ENCODE measurements at regions not wholly inside any gene's neighbourhood (a gene's known extent, or its start where the extent isn't known, plus 50 kb on each side); places are given as distances from the start of the nearest gene placed in this dataset.

DNA sequence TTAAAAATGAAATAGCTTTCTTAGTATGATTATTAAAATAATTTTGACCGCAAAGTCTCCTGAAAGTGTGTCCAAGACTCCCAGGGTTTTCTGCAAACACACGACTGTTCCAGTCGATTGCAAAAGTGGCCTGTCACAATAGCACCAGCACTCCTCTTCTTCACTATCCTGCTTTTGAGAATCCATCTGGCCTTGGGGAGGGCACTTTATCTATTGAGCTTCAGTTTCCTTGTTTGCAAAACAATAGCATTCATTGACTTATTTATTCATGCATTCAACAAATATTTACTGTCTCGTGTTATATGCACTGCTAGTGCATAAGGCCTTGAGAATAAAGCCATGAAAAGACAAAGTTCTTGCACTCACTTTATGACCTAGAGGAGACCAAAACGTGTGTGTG lies 96.2 kb upstream of the NTM start:
- H3K4me3 ChIP-seq (ENCODE audit: low read depth, low read length): no peak overlapping the region
- DNase-seq (ENCODE audit: low read depth): no peak

DNA sequence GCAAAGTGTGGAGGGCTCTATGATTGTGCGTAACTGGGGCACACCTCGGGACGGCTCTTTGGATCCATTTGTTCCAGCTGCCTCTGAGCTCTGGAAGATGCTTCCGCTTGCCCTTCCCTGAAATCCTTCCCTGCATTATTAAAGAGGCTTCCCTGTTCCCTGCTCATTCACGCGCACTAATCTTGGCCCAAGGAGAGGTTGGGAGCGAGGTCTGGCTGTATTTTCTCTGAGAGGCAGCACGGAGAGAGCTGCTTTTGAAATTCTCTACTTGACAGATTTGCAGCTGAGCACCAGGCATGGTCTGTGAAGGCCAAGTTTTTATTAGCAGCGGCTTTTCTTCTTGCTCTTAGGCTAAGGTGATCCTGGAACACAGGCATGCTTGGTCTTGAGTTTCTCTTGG lies 94.8 kb upstream of the NTM start:
- no peak for DNase-seq (ENCODE audit: low read depth)
- H3K4me3 ChIP-seq (ENCODE audit: low read depth, low read length): no peak overlapping the region

DNA sequence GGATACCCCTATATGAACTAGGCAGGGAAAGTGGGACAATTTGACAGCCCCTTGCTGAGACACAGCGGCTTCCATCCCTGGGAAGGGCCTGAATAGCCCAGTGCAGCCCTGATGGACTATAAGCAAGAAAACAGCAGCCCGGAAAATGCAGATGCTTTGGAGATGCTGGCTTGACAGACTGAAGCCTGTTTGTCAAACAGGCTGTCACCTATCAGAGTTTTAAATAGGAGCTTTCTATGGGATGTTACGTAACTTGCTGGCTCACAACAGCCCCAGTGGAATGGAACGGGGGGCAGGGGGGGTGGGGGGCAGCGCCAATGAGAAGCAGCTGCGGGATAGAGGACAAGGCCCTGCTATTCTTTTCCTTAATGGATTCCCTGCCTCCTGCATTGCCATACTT lies 91.9 kb upstream of the NTM start:
- no peak for DNase-seq (ENCODE audit: low read depth)
- no peak overlapping the region for H3K4me3 ChIP-seq (ENCODE audit: low read depth, low read length)

GRCh38 chr11:131279654-131280384 lies 90.6 kb upstream of the NTM start:
- DNase-seq (ENCODE audit: low read depth): no peak
- H3K4me3 ChIP-seq (ENCODE audit: low read depth, low read length): no peak overlapping the region

DNA sequence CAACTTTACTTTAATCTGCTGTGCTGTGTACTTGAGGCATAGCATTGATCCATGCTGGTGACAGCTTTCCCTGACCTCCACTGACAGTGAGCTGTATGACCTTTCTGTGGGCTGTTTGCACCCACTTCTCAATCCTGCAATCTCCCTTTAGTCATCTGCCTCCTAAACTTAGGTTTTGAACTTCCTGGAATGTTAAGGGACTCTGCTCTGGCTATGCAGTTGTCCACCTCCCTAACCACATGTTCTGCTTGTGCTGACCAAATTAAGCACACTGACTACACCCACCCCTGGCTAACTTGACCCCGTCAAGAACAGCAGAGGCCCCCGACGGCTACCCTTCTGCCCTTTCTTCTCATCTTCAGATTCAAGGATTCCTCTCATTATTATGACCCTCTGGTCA lies 89.1 kb upstream of the NTM start:
- no peak overlapping the region for H3K4me3 ChIP-seq (ENCODE audit: low read depth, low read length)
- no peak for DNase-seq (ENCODE audit: low read depth)

DNA sequence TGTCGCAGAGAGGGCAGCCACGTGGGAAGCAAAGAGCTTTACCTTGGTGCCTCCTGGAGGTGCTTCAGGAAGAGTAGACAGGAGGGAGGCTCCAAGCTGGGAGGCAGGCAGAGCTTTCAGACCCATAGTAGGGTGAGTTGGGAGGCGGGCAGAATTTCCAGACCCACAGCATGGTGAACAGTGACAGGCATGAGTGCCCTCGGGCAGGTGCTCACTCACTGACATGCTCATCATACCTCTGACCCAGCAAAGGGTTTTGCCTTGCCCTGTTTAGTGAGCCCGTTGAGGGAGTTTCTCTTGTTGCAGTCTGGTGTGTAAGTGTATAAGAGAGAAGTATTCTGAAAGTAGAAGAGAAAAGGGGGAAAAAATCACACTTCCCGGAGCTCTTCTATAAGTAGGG lies 86.4 kb upstream of the NTM start:
- no peak for DNase-seq (ENCODE audit: low read depth)

DNA sequence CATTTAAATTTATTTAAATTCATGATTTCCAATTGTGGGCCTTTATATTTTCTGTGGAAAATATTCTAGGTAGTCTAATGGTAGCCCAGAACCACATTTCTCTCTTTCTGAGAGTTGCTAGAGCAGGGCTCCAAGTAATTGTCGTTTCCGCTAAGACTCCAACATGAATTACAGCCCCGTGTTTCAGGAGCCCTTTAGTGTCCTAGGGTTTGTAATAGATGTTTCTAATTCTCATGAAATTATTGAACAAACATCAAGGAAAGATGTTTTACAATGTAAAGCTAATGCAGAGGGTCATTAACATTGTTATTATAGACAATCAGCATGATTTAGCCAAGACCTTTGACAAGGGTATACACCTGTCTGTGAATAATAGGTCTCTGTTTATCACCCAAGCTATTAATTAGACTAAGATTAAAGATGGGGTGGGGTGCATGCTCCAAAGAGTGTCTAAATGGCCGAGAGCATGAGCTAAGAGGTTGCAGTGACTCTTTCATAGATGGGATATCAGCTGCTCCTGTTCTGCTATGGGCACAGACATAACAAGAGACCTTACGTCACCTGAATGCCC lies 81.8 kb upstream of the NTM start:
- DNase-seq (ENCODE audit: low read depth): no peak
- H3K4me3 ChIP-seq (ENCODE audit: low read depth, low read length): no peak overlapping the region

More for the DNA sequence above, 86.4 kb upstream of the NTM start:
- no peak overlapping the region for H3K4me3 ChIP-seq (ENCODE audit: low read depth, low read length)

DNA sequence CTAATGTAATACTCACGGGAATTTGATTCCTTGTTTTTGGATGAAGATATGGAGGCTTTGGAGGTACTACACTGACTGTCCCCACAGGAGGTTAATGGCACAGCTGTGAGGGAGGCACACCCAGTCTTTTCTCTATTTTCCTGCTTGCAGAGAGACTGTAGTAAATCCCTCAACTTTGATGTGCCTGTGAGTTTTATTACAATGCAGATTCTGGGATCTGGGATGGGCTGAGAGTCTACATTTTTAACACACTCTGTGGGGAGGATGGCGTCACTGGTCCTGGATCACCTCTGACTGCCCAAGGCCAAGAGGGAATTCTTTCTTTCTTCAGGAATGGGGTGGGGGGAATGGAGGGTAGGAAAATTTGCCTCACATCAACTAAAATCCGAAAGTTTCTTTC lies 80.2 kb upstream of the NTM start:
- DNase-seq (ENCODE audit: low read depth): no peak
- H3K4me3 ChIP-seq (ENCODE audit: low read depth, low read length): no peak overlapping the region

GRCh38 chr11:131295986-131296385 lies 74.4 kb upstream of the NTM start:
- no peak for DNase-seq (ENCODE audit: low read depth)
- H3K4me3 ChIP-seq (ENCODE audit: low read depth, low read length): no peak overlapping the region

DNA sequence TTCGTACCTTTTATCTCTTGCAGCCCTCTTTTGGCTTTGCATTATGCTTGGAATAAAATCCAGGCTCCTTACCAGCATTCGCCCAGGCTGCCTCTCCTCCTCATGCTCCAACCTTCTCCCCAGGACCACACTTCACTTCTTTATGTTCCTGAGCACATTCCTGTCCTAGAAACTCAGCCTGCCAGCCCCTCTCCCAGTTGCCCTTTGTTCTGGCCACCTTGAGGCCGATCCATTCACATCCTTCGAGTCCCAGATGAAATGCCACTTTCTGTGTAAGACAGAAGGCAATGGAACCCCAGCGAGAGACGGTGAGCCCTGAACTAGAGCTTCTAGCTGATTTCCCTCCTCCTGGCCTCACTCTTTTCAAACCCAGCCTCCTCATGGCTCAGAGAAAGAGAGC lies 73.0 kb upstream of the NTM start:
- DNase-seq (ENCODE audit: low read depth): no peak
- no peak overlapping the region for H3K4me3 ChIP-seq (ENCODE audit: low read depth, low read length)

DNA sequence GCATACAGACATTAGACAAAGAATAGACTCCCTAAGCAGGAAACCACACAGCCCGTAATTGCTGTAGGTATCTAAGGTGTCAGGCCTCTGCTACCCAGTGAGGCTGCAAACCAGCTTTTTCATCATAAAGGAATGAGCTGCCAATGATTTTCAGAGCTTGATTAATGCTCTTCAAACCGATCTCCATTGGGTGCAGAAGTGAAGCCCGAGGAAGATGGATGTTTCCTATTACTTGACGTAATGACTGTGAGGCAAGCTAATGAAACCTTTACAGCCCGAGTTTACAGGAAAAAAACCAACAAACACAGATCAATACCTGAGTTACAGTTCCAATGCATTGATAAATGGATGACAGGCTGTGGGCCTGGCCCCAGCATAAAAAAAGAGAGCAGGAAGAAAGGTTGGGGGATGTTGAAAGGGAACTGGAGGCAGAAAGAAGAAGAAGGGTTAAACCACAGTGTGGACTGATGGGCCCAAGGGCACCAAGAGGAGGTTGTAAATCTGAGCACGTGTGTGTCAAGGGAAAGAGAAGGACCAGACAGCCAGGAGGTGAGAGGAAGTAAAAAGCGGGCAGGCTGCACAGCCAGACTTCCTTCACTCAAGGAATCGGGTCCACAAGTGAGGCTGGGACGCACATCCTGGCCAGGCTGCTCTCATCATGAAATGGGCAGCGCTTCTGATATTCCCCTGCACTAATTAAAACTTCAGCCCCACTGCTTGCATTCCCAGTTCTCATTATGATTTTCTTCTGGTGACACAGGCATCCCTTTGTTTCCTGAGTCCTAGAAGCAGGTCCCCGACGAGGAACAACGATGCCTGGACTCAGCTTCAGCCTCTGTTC lies 70.6 kb upstream of the NTM start:
- no peak overlapping the region for H3K4me3 ChIP-seq (ENCODE audit: low read depth, low read length)
- DNase-seq (ENCODE audit: low read depth): no peak

GRCh38 chr11:131300439-131300717 lies 70.0 kb upstream of the NTM start:
- no peak for DNase-seq (ENCODE audit: low read depth)
- no peak overlapping the region for H3K4me3 ChIP-seq (ENCODE audit: low read depth, low read length)

GRCh38 chr11:131301306-131301705 lies 69.1 kb upstream of the NTM start:
- no peak for DNase-seq (ENCODE audit: low read depth)
- no peak overlapping the region for H3K4me3 ChIP-seq (ENCODE audit: low read depth, low read length)

DNA sequence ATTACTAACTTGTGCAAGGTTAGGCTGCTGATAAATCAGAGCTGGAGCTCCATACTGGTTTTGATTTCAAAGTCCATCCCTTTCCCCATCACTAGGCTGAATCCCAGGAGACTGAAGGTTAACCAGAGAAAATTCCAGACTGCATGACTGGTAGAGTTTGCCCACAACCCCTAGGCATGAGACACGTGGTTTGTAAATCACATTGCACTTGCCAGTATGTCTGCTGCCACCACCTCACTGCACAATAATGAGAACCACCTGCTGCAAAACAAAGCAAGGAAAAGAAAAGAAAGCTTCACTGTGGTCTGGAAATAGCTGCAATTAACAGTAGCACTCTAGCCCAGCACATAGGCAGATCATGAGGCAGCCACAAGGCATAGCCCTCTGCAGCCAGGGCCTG lies 67.6 kb upstream of the NTM start:
- peak; percentile 16 for DNase-seq (ENCODE audit: low read depth)

DNA sequence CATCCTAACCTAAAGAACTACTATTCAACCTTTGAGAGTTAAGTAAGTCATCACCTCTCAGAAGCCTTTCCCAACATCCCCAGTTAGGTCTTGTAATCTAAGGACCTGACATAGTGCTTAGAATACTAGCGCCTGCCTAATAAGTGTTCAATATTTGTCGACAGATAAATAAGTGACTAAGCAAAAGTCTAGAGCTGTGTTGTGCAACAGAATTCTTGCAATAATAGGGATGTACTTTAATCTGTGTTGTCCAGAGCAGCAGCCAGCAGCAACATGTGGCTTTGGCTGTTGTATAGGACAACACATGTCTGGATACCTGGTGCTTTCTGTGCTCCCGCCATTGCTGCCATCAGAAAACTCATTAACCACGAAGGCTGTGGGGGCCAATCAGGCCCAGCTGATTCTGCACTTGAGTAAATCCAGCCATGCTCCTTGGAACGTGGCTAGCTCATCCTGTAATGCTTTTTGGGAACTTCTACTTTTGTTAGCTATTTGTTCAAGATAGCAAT lies 66.8 kb upstream of the NTM start:
- no peak overlapping the region for H3K4me3 ChIP-seq (ENCODE audit: low read depth, low read length)
- no peak for DNase-seq (ENCODE audit: low read depth)

More for the DNA sequence above, 67.6 kb upstream of the NTM start:
- no peak overlapping the region for H3K4me3 ChIP-seq (ENCODE audit: low read depth, low read length)

GRCh38 chr11:131305005-131305404 lies 65.4 kb upstream of the NTM start:
- DNase-seq (ENCODE audit: low read depth): no peak

GRCh38 chr11:131307506-131307905 lies 62.9 kb upstream of the NTM start:
- no peak overlapping the region for H3K4me3 ChIP-seq (ENCODE audit: low read depth, low read length)
- DNase-seq (ENCODE audit: low read depth): no peak

More at GRCh38 chr11:131305005-131305404, 65.4 kb upstream of the NTM start:
- no peak overlapping the region for H3K4me3 ChIP-seq (ENCODE audit: low read depth, low read length)

GRCh38 chr11:131309776-131310175 lies 60.6 kb upstream of the NTM start:
- no peak for DNase-seq (ENCODE audit: low read depth)

GRCh38 chr11:131311776-131312514 lies 58.5 kb upstream of the NTM start:
- no peak for DNase-seq (ENCODE audit: low read depth)
- H3K4me3 ChIP-seq (ENCODE audit: low read depth, low read length): no peak overlapping the region

More at GRCh38 chr11:131309776-131310175, 60.6 kb upstream of the NTM start:
- no peak overlapping the region for H3K4me3 ChIP-seq (ENCODE audit: low read depth, low read length)

All from skeletal muscle cell (primary cell).